Activated CD4-positive, alpha-beta T cell treated with anti-CD3 and anti-CD28 coated beads, Interleukin-10, Interleukin-2, amounts not matched to agents 100 ng/mL and 50 ng/mL, durations not matched to agents 16 hours and 8 hours (primary cell): ENCODE measurements at regions not wholly inside any gene's neighbourhood (a gene's known extent, or its start where the extent isn't known, plus 50 kb on each side); places are given as distances from the start of the nearest gene placed in this dataset.

Experiments
- DNase-seq: peaks from one replicate; pipeline ENCODE4 v3.0.0-alpha.2; 2020

DNA sequence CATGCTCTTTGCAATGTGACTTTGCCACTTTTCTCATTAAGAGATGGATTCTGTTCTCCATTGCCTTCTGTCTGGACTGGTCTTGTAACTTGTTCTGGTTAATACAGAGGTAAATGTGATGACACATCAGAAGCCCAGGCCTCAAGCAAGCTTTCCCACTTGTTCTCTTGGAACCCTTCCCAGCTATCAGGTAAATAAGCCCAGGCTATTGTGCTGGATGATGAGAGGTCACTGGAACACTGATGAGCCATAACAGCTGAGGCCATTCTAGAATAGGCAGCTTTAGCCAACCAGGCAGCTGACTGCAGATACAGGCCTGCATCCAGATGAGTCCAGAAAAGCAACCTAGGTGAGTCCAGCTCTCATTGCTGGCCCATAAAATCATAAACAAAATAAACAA lies 1007.0 kb upstream of the ACVR2A start:
- DNase-seq, result no peak

DNA sequence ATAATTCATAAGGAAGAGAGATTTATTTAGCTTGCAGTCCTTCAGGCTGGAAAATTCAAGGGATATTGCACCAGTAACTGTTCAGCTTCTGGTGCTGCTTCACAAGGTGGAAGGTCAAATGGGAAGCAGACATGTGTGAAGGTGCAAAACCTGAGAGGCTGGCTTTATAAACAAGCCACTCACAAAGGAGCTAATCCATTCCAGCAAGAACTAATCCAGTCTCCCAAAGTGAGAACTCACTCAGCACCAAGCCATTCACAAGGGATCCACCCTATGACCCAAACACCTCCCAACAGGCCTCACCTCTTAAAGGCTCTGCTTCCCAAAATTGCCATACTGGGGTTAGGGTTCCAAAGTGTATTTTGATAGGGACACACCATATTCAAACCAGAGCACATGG lies 1018.4 kb upstream of the ACVR2A start:
- DNase-seq, result no peak

DNA sequence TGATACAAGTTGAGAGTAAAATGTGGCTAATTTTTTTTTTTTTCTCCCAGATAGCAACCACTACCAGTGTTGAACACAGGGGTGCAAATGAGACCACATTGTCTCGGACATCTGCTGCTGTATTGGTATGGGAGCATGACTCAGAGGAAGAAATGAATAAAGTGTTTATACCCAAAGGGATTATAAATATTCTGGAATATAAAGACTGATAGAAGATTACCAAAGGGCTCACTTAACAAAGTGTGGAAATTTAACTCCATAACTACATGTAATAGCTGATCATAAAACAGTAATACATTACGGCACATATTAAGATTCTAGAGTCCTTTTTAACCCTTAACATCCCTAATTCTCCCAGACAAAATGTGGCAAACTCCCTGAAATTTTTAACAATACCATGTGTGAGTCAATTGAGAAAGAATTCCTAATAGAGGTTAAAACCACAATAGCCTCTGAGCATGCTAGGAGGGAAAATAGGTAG lies 1023.0 kb upstream of the ACVR2A start:
- DNase-seq, result no peak

DNA sequence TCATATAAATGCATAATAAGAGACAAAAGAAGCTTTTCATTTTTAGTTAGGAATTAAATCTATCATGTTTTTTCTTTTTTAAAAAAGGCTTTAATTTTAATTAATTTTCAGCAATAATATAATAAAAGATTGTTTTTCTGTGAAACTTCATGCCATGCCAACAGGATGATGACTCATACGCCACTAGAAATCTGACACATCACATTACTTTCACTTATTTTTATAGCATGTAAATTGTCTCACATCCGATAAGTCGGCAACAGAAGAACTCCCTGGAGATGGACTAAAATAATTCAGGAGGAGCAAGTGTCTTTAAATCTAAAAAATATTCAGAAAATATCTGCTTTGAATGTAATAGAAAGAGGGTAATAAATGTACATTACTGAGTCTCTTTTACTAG lies 1024.2 kb upstream of the ACVR2A start:
- DNase-seq, result no peak

DNA sequence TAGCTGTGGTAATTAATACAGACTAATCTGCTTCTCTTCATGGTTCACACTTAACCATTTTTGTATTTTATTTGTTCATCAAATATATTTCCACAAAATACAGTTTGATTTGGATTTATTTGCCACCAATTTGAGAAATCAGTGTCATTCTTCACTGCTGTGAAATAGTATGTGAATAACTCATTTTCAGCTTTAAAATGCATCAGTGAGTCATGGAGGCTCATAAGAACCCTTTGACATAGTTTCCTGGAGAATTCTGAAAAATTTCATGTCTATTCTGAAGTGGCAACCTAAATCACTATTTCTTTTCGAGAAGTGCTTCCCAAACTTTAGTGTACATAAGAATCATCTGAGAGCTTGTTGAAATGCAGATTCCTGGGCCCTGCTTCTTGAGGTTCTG lies 1026.7 kb upstream of the ACVR2A start:
- no peak for DNase-seq

DNA sequence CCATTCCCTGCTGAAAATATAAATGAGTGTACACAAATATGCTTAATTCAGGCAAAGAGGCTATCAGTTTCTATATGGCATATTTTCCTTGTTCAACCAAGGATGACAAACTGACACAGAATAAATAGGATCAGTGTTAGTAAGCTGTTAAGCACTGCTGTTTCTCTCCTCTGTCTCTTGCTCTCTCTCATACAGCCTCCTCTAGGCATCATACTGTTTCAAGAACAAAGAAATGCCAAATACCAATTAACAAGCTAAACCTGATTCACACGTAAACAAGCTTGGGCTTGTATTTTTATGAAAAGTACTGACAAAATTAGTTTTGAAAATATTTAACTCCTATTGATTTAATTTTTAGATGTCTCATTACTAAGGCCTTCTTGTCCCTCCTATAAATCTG lies 1027.2 kb upstream of the ACVR2A start:
- DNase-seq, result no peak

DNA sequence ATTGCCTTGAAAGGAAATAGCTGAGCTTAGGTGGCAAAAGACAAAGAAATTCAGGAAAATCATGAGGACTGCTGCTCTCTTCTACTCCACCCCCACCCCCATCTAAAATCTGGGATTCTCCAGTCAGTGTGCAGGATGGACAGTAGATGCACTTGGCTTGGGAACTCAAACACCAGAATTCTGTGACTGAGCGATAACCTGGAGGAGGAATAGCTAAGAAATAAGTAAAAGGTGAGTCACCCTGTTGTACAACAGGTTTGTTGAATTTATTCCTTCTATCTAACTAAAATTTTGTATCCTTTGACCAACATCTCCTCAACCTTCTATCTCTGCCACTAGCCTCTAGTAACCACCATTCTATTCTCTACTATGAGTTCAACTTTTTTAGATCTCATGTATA lies 1029.9 kb upstream of the ACVR2A start:
- no peak for DNase-seq

DNA sequence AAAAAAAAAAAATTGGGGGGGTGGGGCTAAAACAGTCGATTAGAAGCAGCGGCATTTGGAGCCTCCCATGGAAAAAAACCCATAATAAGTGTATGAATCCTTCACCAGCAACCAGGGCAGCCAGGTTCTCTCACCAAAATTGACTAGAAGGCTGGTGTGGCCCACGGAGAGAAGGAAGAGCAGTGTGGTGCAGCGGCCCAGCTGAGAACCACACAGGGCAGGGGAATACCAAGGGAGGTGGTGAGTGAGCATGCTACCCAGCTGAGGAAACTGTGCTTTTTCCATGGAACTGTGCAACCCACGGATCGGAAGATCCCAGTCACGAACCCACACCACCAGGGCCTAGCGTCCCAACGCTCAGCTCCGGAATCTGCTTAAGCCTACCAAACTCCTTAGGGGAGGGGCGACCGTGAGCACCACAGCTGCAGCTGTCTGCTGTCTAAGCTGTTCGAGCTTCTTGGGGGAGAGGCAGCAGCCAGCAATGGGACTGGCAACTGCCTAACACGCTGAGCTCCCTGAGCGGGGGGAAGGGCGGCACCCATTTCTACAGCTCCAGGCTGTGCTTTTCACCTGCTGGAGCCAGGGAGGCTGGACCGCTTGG lies 1037.2 kb upstream of the ACVR2A start:
- no peak for DNase-seq

DNA sequence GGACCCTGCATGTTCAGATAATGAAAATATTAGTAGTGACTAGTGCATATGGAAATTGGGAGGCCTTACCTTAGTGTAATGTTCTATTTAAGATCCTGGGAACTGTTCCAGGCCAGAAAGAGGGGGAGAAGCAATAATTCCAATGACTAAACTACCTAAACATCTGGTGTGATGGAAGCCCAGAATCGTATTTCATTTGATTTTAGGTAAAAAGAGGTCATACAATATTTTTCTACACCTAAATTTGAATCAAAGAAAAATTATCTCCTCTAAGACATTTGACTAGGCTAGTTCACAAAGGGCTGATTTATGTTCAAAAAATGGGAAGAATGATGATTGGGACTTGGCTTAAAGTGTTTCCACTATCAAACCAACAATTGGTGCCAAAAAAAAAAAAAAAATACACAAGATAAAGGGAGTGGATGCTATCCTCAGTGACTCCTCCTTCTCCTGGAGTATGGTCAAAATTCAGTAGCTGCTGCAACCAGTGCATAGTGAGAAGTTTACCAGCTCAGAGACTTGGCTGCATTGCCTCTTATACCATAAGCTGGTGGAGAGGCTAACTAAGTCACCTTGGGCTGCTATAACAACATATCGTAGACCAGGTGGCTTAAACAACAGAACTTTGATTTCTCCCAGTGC lies 1038.3 kb upstream of the ACVR2A start:
- no peak for DNase-seq

DNA sequence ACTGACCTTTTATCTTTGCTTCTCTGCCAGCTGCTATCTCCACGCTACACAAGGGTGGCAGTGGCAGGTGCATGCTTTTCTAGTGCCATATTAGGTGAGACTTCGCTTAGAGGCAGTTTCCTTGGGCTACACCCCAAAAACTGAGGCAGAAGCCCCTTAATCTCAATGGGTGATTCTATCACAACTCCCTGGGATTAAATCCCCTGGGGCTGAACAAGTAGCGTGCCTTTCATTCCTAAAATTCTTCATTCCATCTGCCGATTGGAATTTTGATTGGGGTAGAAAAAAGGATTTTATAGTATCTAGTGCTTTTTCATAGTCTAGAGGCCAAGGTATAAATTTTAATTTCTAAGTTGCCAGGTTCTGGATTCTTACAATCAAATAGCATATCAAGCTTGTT lies 1040.5 kb upstream of the ACVR2A start:
- no peak for DNase-seq

DNA sequence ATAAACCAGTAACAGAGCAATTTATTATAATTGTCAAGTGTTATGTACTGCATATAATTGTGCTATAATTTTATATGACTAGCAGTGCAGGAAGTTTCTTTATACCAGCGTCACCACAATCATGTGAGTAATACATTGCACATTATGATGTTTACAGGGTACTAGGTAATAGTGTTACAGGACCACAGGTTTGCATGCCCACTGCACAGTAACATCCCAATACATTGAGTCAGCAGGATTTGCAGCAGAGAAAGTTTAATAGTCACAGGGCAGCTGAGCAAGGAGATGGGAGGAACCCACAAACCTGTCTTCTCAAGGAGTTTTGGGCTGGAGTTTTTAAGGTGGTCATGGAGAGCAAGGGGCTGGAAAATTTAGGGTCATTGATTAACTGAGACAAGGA lies 1042.9 kb upstream of the ACVR2A start:
- DNase-seq, result no peak

DNA sequence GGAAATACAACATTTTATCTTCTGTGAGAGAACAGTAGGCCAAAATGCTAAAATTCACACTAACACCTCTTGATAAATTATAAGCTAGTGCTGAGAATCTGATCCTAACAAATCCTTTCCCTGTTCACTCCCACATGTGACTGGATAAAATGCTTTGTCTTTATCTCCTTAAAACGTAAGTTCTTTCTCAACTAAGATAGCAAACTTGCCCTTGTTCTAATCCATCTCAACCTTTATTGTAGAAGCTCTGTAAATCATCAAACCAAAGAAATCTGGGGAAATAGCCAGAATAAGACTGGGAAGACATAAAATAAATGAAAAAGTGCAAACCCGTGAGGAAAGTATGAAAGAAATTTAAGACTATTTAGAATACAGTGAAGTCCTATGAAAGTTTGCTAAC lies 1058.4 kb upstream of the ACVR2A start:
- no peak for DNase-seq

DNA sequence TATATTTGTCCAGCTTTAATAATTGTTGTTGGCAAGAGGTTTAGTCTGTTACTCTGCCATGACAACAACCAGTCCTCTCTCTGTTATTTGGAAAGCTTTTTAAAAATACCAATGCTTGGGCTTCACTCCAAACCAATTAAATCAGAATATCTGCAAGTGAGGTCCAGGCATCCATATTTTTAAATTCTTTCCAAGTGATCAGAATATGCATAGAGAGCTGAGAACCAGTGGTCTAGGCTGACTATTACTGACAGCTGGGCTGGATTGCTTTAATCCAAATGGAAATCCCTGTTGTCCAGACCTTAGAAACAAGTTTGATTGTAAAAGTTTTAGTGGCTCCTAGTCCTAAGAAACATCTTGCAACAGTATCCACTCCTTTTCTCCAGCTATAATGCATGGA lies 1059.7 kb upstream of the ACVR2A start:
- no peak for DNase-seq

DNA sequence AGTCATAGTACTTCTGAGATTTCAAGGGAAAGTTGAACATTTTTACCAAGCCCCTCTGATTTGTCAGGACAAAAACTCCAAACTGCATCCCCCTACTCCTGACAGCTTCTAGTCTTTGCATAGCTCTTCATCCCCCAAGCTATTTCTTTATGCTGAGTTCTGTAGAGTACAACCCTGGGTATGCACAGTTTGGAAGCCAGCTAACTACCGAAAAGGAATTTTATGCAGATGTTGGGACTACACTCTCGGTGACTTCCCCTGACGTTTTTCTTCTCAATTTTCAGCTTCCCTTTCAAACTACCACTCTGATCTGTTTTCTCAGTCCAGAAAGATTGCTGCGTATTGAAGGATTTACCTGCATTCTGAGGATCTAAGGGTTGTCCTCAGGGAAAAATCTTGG lies 1060.2 kb upstream of the ACVR2A start:
- no peak for DNase-seq

DNA sequence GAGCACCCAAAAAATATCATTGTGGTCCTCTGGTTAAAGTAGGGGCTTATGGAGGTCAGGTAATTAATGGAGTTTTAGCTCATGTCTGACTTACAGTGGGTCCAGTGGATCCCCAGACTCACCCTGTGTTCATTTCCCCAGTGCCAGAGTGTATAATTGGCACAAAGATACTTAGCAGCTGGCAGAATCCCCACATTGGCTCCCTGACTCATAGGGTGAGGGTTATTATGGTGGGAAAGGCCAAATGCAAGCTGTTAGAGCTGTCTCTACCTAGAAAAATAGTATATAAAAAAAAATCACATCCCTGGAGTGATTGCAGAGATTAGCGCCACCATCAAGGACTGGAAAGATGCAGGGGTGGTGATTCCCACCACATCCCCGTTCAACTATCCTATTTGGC lies 1067.6 kb upstream of the ACVR2A start:
- no peak for DNase-seq

DNA sequence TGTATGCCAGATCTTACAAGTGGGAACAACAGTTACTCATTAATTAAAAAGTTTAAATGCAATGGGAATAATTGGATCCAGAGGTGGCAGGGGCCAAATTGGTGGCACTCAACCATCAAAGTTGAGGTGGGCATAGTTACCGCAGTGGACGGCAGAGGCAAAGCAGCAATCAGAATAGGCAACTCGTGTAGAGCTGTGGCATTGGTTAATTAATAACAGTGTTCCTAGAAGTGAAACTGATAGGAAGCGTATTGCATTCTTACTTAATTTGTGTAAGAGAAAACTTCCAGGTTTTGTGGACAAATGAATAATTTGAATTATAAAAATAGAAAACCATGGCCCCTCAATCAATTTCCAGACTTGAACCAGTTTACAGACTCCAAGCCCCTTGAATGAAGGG lies 1068.2 kb upstream of the ACVR2A start:
- DNase-seq, result no peak

DNA sequence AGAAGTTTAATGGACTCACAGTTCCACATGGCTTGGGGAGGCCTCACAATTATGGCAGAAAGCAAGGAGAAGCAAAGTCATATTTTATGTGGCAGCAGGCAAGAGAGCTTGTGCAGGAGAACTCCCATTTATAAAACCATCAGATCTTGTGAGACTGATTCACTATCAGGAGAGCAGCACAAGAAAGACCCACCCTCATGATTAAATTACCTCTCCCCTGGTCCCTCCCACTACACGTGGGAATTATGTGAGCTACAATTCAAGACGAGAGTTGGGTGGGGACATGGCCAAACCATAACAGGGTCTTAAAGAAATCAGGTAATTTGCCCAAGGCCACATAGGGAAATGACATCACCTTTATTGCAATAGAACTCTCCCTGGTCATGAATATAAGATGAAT lies 1073.3 kb upstream of the ACVR2A start:
- DNase-seq, result no peak

DNA sequence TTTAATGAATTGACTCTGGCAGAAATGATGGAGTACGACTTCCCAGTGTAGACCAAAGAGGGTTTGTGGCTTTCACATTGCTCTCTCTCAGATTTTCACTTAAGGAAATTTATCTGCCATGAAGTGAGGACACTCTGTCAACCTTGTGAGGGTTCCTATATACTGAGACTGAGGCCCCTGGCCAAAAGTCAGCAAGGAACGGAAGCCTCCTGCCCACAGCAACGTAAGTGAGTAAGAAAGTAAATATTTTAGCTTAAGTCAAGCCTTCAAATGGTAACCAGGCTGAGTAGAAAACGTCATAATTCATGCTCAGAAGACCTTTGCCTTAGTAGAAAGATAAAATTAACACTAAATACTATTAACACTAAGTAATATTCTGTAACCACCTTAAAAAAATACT lies 1080.5 kb upstream of the ACVR2A start:
- no peak for DNase-seq

DNA sequence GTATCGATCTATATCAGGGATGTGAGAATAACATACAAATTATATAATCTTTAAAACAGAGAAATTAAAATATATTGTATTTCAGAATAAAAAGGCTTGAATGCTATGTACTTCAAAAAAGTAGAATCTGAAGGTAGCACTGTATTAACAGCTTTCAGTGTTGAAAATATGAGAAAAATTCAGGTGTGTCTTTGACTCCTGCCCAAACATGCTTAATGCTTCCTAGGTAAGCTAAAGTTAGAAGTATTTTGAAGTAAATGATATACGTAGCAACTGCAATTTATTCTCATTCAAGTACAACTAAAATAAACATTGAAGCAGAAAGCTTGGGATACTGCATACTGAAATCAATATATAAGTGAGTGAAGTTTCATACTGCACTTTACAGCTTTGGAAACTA lies 1082.0 kb upstream of the ACVR2A start:
- no peak for DNase-seq

DNA sequence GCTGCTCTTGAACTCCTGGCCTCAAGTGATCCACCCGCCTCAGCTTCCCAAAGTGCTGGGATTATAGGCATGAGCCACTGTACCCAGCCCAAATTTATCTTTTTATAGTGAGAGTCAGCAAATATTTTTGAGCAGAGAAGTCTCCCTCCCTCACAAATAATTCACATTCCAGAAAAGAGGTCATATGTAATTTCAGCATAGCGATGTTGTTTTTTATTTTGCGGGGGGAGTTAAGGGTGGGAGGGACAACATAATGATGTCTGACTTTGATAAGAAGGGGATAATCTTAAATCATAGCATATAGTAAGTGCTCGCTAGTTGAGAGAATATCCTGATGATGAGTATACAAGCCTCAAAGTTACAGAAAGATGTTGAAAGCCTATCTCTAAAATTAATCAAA lies 1090.2 kb upstream of the ACVR2A start:
- no peak for DNase-seq

DNA sequence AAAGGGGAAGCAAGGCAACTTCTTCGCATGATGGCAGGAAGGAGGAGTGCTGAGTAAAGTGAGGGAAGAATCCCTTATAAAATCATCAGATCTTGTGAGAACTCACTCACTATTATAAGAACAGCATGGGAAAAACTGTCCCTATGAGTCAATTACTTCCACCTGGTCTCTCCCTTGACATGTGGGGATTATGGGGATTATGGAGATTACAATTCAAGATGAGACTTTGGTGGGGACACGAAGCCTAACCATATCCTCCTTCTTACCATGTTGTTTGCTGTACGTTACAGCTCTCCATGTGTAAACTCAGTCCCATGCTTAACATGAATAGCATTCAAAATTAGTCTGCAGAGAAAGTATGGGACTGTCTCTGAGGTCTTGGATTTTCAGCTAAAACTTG lies 1096.8 kb upstream of the ACVR2A start:
- DNase-seq, result no peak

DNA sequence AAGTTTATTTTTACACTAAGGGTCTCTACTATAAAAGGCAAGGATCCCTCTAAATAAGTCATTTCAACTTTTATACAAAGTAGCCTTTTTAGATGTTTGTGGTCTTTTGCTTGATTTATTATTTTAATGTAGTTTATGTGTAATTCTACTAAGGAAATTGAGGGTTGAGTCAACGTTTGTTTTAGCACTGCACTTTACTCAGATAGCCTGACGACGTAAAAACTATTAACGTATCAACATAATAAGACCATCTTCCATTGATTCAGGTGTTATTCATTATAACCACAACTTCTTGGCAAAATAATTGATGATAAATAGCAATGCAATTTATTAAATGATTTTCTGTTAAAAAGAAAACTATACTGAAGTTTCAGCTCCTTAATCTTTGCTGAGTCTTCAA lies 1103.6 kb upstream of the ACVR2A start:
- no peak for DNase-seq

DNA sequence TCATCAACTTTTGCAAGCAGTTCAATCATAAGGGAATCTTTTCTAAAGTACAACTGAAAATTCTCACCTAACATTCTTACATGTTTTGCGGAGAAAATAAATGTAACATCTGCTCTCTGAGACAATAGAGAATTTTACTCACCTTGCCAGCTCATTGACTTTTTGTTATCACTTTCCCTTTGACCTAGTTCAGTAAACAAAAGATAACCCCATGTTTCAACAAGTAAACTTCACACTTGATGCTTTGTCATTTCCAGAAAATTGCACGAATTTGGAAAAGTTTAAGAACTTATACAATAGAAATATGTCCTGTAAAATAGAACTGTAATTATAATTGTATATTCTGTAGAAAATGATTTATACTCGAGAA lies 1110.0 kb upstream of the ACVR2A start:
- no peak for DNase-seq

DNA sequence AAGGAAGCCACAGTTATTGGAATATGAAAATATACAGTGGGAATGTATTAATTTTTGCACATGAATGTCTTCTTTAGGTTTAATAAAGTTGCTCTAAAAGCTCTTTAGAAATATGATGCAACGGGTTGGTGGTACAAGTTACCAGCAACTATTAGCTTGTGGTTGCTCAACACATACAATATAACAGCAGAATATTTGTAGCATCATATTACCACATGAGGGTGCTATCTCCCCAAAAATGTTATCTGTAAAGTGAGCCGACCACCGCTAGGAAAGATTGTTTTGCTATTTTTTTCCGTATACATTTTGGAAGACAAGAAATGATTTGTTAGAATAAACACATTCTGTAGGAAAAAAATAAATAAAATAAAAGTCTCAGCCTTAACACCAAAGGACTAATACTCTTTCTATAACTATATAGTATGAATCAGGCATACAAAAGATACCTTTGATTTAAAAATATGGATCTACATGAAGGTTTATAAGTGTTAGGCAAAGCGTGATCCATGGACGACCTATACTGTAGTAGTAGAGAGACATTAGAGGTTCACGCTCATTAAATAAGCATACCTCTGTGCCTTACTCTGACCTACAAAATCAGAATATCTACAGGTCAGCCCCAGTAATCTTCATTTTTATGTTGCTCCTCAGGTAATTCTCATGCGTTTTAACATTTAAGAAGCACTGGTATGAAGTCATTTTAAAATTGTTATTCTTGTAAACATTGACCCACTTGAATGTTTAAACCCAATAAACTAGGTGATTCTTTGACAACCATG lies 1110.6 kb upstream of the ACVR2A start:
- peak; percentile 21 for DNase-seq

DNA sequence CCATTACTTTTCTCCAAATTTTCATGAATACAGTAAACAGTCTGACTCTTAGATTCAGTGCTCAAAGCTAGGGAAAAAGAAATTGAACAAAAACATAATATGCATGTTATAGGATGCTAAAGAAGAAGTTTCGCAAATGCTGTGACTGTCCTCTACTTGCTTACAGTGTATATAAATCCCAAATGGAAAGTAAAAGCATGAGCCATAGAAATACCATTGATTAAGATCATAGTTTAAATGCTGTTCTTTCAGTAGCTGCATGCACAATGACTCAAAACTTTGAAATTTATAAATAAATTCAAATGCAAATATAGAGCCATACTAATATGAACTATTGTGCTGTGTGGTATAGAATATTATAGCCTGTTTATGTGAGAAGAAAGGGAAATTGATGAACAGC lies 1113.9 kb upstream of the ACVR2A start:
- no peak for DNase-seq
